Upper lobe of right lung (tissue), 1 donor: ENCODE measurements at regions not wholly inside any gene's neighbourhood (a gene's known extent, or its start where the extent isn't known, plus 50 kb on each side); places are given as distances from the start of the nearest gene placed in this dataset.

Source experiments
- ATAC-seq: fragments of 200-7000 bp; cut with Tn5 transposase; one replicate; pipeline ENCODE4 v1.9.1; 2020; ENCODE audit warnings: mild to moderate bottlenecking, moderate library complexity
- DNase-seq: peaks from one replicate; pipeline ENCODE4 v3.0.0-alpha.2; 2020
- H3K27ac ChIP-seq: fragments of 200-600 bp; one replicate; pipeline ENCODE4 v1.8.0; 2022
- H3K27me3 ChIP-seq: fragments of 200-600 bp; one replicate; pipeline ENCODE4 v1.8.0; 2022; ENCODE audit warnings: mild to moderate bottlenecking
- H3K36me3 ChIP-seq: fragments of 200-600 bp; one replicate; pipeline ENCODE4 v1.8.0; 2022
- H3K4me1 ChIP-seq: fragments of 200-600 bp; one replicate; pipeline ENCODE4 v1.8.0; 2022
- H3K4me3 ChIP-seq: fragments of 200-600 bp; one replicate; pipeline ENCODE4 v1.8.0; 2022; ENCODE audit warnings: mild to moderate bottlenecking
- H3K9me3 ChIP-seq: fragments of 200-600 bp; one replicate; pipeline ENCODE4 v1.8.0; 2022
- CTCF ChIP-seq: fragments of 200-600 bp; IDR thresholded peaks from one replicate; pipeline ENCODE4 v1.8.0; 2022; ENCODE audit warnings: antibody characterized with exemption
- intact Hi-C: fragments of 100-400 bp; cut with DNase I; formaldehyde crosslinking; loops from one replicate; pipeline ENCODE4 v1.11.0; 2022
- donor health status: DM: no; HTN: yes; CAD: no; lungs with severe emphysema.

GRCh38 chr6:79377047-79377446 lies 142.6 kb upstream of the HMGN3 start:
- Histone ChIP-seq H3K4me3 (no peak overlapping the region), H3K9me3 (no peaks in the 10 kb centered on the region), H3K27me3 (no peaks in the 10 kb centered on the region), H3K4me1 (no peaks in the 10 kb centered on the region), H3K27ac (no peak overlapping the region), H3K36me3 (no peaks in the 10 kb centered on the region)
- intact Hi-C loops: no loop called here
- DNase-seq: no peak
- ATAC-seq: no peak
- TF ChIP-seq CTCF: no peak

- H3K4me3 ChIP-seq: no peak overlapping the region
- no peaks in the 10 kb centered on the region for H3K4me1 ChIP-seq
- ATAC-seq: no peak
- H3K27ac ChIP-seq: no peak overlapping the region
- TF ChIP-seq CTCF: no peak
- no peak for DNase-seq
- H3K36me3 ChIP-seq: no peaks in the 10 kb centered on the region
- intact Hi-C loops: no loop called here
- H3K27me3 ChIP-seq: no peaks in the 10 kb centered on the region
- peaks cover 2% of the 10 kb centered on the region for H3K9me3 ChIP-seq
These were observed 141.3 kb upstream of the HMGN3 start for GRCh38 chr6:79375635-79376337.

GRCh38 chr6:79374308-79374707 lies 139.8 kb upstream of the HMGN3 start:
- DNase-seq (no peak), ATAC-seq (no peak)
- Histone ChIP-seq H3K4me3 (no peak overlapping the region), H3K4me1 (no peaks in the 10 kb centered on the region), H3K27ac (no peak overlapping the region), H3K9me3 (peaks cover 6% of the 10 kb centered on the region), H3K27me3 (no peaks in the 10 kb centered on the region), H3K36me3 (no peaks in the 10 kb centered on the region)
- TF ChIP-seq CTCF: no peak
- intact Hi-C loops: no loop called here

GRCh38 chr6:79373880-79374279 lies 139.4 kb upstream of the HMGN3 start:
- DNase-seq (no peak), ATAC-seq (no peak)
- Histone ChIP-seq H3K4me1 (no peaks in the 10 kb centered on the region), H3K36me3 (no peaks in the 10 kb centered on the region), H3K9me3 (peaks cover 6% of the 10 kb centered on the region), H3K27me3 (no peaks in the 10 kb centered on the region), H3K4me3 (no peak overlapping the region), H3K27ac (no peak overlapping the region)
- intact Hi-C loops: no loop called here
- TF ChIP-seq CTCF: no peak

GRCh38 chr6:79373246-79373645 lies 138.8 kb upstream of the HMGN3 start:
- ATAC-seq (peak; percentile 94), DNase-seq (no peak)
- Histone ChIP-seq H3K4me1 (no peaks in the 10 kb centered on the region), H3K4me3 (no peak overlapping the region), H3K27ac (no peak overlapping the region), H3K27me3 (no peaks in the 10 kb centered on the region), H3K9me3 (peaks cover 6% of the 10 kb centered on the region), H3K36me3 (no peaks in the 10 kb centered on the region)
- intact Hi-C loops: no loop called here
- no peak for TF ChIP-seq CTCF

- H3K27ac ChIP-seq: no peak overlapping the region
- no peak overlapping the region for H3K4me3 ChIP-seq
- DNase-seq: no peak
- H3K9me3 ChIP-seq: peaks cover 6% of the 10 kb centered on the region
- H3K27me3 ChIP-seq: no peaks in the 10 kb centered on the region
- no peak for TF ChIP-seq CTCF
- H3K36me3 ChIP-seq: no peaks in the 10 kb centered on the region
- peak; percentile 63 for ATAC-seq
- no peaks in the 10 kb centered on the region for H3K4me1 ChIP-seq
- intact Hi-C loops: no loop called here
These were observed 138.3 kb upstream of the HMGN3 start for GRCh38 chr6:79372757-79373156.
